GM21786 (cell line): ENCODE measurements at regions not wholly inside any gene's neighbourhood (a gene's known extent, or its start where the extent isn't known, plus 50 kb on each side); places are given as distances from the start of the nearest gene placed in this dataset.
"Not testable (repeated sequence)": the region's sequence is repeated elsewhere in the genome, so short reads cannot be mapped to it uniquely, and the experiment has no call there.

Experiments
- ATAC-seq: cut with Tn5 transposase; IDR thresholded peaks from one replicate; pipeline ENCODE4 v1.9.1; 2021; ENCODE audit not compliant: unreplicated experiment

- ATAC-seq: no peak
Observed at GRCh38 chr1:56285554-56286402, 293.6 kb downstream of the PLPP3 start.

DNA sequence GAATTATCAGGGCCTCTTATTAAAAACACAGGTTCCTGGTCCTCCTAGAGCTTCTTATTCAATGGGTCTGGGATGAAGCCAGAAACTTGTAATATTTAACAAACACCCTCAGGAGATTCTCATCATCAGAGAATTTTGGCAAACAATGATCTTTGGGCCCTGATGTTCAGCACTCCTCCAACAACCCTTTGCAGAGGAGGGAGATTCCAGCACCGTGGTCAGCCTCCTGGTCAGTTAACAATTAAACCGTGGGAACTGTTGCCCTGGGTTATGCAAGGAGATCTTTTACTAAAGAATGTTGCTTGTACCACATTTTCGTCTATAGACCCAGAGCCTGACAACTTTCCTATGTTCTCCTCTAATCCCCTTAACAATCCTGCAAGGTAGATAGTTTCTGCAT lies 294.4 kb downstream of the PLPP3 start:
- ATAC-seq: no peak

DNA sequence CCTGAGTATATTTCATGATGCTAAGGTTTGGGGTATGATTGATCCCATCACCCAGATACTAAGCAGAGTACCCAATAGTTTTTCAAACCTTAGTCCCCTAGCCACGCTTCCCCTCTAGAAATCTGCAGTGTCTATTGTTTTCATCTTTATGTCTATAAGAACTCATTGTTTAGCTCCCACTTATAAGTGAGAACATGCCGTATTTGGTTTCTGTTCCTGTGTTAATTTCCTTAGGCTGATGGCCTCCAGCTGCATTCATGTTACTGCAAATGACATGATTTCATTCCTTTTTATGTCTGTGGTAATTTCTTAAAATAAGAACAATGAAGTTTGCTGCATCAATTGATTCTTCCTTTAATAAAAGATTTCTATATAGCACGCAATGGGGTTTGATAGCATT lies 301.3 kb downstream of the PLPP3 start:
- no peak for ATAC-seq

GRCh38 chr1:56268519-56269140 lies 310.7 kb downstream of the PLPP3 start:
- ATAC-seq: no peak

GRCh38 chr1:56267611-56268010 lies 311.8 kb downstream of the PLPP3 start:
- no peak for ATAC-seq

- ATAC-seq: no peak
Observed at GRCh38 chr1:56266359-56266758, 313.0 kb downstream of the PLPP3 start.

DNA sequence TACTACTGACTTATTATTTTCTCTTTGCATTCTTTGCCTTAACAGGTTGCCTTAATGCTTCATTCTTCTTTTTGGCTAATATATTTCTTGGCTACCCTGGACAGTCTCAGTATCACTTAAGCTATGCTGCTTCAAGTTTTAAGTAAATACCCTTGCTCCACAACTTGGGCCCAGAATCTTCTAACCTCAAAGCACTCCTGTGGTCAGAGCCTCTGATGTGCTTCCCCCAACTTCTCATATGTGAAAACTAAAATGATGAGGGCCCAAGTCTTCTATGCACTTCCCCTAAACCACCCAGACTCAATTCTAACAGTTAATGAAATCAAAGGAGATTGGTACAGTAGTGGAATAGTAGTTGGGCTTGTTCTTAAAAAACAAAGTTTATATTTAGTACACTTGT lies 314.1 kb downstream of the PLPP3 start:
- ATAC-seq: no peak

DNA sequence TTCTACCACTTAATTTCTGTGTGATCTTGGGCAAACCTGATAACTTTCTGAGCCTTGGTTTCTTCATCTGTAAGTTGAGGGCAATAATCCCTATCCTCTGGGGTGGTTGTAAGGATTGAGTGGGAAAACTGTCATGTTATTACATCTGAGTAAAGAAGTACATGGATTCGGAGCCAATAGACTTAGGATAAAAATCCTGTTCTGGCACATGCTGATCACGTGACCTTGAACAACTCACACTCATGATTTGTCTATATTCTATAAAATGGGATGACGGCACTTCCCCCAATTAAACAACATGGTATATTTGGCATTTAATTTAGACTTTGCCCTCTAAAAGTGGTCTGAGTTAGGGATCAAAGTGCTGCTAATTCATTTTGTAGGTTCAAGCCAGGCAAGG lies 315.5 kb downstream of the PLPP3 start:
- no peak for ATAC-seq

DNA sequence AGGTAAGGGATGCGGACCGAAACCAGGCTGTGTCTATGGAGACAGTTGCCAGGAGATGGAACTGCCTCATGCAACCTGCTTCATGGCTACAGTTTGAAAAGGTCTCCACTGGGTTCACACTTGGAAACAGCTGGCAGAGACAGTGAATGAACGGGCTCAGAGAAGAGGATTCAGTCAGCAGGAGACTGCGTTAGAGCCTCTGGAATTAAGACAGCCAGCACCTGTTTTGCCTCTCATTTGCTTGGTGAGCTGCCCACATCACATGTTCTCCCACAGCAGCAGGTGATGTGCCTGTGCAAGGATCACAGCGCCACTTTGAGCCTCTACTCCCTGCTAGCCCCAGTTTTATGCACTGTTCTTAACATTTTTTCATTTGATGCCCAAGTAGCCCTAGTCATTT lies 321.0 kb downstream of the PLPP3 start:
- ATAC-seq: no peak

DNA sequence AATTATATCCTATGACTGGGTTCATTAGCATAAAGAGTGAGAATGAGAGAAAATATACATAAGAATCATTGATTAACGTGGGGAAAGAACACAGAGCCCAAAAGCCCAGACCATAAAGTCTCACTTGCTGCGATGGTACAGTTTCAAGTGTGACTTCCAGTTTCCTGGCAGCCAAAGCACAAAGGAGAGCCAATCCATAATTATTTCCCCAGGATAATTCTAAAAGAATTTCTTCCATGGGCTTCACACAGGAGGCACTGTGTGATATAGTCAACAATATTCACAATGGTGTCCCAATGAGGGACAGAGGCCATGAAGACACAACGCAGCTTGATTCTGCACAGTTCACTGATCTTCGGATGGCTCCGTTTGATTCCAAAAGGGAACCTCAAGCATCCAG lies 321.6 kb downstream of the PLPP3 start:
- no peak for ATAC-seq

DNA sequence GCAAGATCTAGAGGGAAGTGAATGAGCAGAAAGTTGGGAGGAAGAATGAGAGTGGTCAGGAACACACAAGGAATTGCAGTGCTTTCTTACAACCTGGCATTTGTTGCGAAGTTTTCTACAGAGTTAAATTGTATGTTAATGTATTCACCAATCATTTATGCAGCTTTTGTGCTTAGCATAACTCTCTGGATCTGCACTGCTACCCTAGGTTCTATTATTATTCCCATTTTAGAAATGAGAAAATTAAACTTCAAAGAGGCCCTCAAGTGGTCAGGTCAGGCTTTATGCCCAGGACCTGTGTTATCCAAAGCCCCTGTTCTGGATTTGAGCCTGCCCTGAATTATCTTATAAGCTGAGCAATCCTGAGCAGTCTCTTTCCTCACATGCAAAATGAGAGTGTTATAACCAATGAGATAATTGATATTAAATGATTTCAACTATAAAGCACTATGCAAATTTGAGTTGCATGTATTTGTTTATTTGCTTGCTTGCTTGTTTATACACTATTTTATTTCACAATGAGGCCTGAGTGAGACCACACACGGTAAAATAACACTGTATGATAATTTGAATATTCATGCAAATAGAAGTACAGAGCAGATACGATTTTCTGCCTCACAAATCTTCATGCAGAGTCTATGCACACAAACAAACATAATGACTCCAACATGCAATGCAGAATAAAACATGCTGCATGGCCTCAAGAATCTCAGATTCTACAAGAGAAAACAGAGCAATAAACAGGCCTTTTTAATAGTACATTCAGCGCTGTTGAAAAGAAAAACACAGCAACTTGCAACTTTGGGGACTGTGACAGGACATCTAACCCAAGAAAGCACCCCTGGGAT lies 323.0 kb downstream of the PLPP3 start:
- ATAC-seq: no peak

GRCh38 chr1:56255516-56256152 lies 323.7 kb downstream of the PLPP3 start:
- ATAC-seq: no peak

- no peak for ATAC-seq
Observed at GRCh38 chr1:56254130-56254529, 325.2 kb downstream of the PLPP3 start.

DNA sequence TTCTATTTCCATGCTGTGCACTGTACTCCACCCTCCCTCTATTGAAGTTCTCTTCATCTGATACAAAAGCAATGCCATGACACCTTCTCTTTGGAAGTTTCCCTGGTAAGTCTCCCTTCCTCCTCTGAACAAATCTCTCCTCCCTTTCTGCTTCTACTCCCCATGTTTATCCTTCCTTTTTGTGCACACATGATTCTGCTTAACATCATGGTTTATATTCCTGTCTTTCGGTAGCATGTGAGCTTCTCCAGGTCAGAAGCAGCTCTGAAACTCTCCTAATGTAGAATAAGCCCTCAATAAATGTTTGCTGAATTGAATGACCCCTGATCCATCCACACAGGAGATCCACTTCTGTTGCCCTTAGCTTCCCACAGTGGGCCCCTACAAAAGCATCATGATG lies 328.6 kb downstream of the PLPP3 start:
- ATAC-seq: no peak

DNA sequence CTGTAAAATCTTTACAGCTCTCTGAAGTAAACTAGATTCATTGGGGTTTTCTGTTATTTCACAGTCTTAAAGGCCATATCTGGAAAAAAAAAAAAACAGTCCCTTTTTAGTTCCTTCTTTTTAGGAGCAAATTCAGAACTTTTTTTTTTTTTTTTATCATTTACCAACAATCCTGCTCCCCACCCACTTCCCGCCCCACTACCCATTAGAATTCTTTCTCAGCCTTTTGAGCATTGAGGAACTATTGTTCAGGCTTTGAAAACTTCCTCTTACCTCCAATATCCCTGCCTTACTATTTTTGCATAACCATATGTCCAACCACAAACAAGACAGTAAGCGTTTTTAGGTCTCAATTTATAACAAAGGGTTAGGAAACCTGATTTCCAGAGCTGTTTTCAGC lies 330.1 kb downstream of the PLPP3 start:
- ATAC-seq: no peak

- ATAC-seq: no peak
Observed at GRCh38 chr1:56248138-56248537, 331.2 kb downstream of the PLPP3 start.

DNA sequence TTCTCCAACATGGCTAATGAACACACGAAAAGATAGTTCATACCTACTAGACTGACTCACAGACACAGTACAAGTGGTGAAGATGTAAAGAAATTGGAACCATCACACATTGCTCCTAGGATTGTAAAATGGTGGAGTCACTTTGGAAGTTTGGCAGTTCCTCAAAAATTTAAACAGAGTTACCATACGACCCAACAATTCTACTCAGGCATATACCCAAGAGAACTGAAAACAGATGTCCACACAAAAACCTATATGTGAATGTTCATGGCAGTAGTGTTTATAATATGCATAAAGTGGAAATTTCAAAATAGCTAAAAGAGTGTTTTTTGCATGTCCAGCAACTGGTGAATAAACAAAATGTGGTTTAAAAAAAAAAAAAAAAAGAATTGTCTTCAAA lies 332.6 kb downstream of the PLPP3 start:
- not testable (repeated sequence) for ATAC-seq

- ATAC-seq: no peak
Observed at GRCh38 chr1:56240400-56240799, 339.0 kb downstream of the PLPP3 start.

- no peak for ATAC-seq
Observed at GRCh38 chr1:56237491-56238064, 341.8 kb downstream of the PLPP3 start.

DNA sequence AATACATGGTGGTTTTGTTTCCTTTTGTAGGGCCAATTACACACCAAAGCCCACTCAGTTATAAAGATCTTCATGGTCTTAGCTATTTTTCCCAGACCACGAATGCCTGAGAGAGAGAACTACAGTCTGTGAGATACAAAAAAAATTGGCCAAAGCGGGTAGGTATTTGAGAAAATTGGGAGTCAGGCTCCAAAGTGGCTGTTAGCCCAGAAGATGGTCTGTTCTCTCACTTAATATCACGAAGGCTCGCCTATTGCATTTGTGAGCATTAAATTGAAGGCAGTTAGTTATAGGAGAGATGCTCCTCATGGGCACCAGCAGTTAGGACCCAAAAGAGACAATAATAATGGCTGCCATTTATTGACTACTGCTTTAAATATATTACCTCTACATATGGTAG lies 342.7 kb downstream of the PLPP3 start:
- no peak for ATAC-seq
